ENCODE measurements at regions not wholly inside any gene's neighbourhood (a gene's known extent, or its start where the extent isn't known, plus 50 kb on each side); places are given as distances from the start of the nearest gene placed in this dataset.

GRCh38 chr4:78673337-78673736, 102.8 kb upstream of the BMP2K start:
- Histone ChIP-seq H3K27me3 (ENCODE audit: control insufficient read depth, insufficient read depth, low read length) (no peaks in the 10 kb centered on the region), H3K36me3 (ENCODE audit: control insufficient read depth, insufficient read depth, low read length) (no peaks in the 10 kb centered on the region), H3K4me3 (ENCODE audit: low read depth, low read length) (no peak overlapping the region)
- TF ChIP-seq, protein P1, sequence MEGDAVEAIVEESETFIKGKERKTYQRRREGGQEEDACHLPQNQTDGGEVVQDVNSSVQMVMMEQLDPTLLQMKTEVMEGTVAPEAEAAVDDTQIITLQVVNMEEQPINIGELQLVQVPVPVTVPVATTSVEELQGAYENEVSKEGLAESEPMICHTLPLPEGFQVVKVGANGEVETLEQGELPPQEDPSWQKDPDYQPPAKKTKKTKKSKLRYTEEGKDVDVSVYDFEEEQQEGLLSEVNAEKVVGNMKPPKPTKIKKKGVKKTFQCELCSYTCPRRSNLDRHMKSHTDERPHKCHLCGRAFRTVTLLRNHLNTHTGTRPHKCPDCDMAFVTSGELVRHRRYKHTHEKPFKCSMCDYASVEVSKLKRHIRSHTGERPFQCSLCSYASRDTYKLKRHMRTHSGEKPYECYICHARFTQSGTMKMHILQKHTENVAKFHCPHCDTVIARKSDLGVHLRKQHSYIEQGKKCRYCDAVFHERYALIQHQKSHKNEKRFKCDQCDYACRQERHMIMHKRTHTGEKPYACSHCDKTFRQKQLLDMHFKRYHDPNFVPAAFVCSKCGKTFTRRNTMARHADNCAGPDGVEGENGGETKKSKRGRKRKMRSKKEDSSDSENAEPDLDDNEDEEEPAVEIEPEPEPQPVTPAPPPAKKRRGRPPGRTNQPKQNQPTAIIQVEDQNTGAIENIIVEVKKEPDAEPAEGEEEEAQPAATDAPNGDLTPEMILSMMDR (IDR thresholded peaks at IDR 0.05; ENCODE audit: insufficient read depth, low read length, poor library complexity, severe bottlenecking), result no peak
- no peak for DNase-seq (ENCODE audit: low read depth)

GRCh38 chr4:78675325-78675724, 100.8 kb upstream of the BMP2K start:
- TF ChIP-seq, protein P1 (IDR thresholded peaks at IDR 0.05; ENCODE audit: insufficient read depth, low read length, poor library complexity, severe bottlenecking), result no peak
- Histone ChIP-seq H3K36me3 (ENCODE audit: control insufficient read depth, insufficient read depth, low read length) (no peaks in the 10 kb centered on the region), H3K27me3 (ENCODE audit: control insufficient read depth, insufficient read depth, low read length) (no peaks in the 10 kb centered on the region), H3K4me3 (ENCODE audit: low read depth, low read length) (no peak overlapping the region)
- no peak for DNase-seq (ENCODE audit: low read depth)

- TF ChIP-seq, protein P1 (IDR thresholded peaks at IDR 0.05; ENCODE audit: insufficient read depth, low read length, poor library complexity, severe bottlenecking), result no peak
- H3K36me3 ChIP-seq (ENCODE audit: control insufficient read depth, insufficient read depth, low read length), result no peaks in the 10 kb centered on the region
- no peaks in the 10 kb centered on the region for H3K27me3 ChIP-seq (ENCODE audit: control insufficient read depth, insufficient read depth, low read length)
- DNase-seq (ENCODE audit: low read depth), result no peak
- H3K4me3 ChIP-seq (ENCODE audit: low read depth, low read length), result no peak overlapping the region
Observed at GRCh38 chr4:78682070-78682469, 94.1 kb upstream of the BMP2K start.

DNA sequence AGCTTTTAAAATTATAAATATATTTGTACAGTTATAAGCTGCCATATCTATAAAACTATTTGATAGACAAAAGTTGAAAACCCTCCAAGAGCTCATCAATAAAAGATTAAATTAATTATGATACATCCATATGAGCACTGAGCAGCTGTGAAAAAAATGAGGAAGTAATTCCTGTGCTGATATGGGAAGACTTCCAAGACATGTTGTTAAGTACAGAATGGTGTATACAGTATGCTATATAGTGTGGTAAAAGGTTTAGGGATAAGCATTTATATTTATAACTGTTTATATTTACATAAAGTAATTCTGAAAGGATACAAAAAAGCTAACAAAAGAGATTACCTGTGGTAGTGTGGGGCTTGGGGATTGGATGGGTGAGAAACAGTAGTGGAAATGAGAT, 92.8 kb upstream of the BMP2K start:
- no peak for DNase-seq (ENCODE audit: low read depth)
- TF ChIP-seq, protein P1 (IDR thresholded peaks at IDR 0.05; ENCODE audit: insufficient read depth, low read length, poor library complexity, severe bottlenecking), result no peak
- no peaks in the 10 kb centered on the region for H3K27me3 ChIP-seq (ENCODE audit: control insufficient read depth, insufficient read depth, low read length)
- no peaks in the 10 kb centered on the region for H3K36me3 ChIP-seq (ENCODE audit: control insufficient read depth, insufficient read depth, low read length)
- H3K4me3 ChIP-seq (ENCODE audit: low read depth, low read length), result no peak overlapping the region

- H3K4me3 ChIP-seq (ENCODE audit: low read depth, low read length), result no peak overlapping the region
- TF ChIP-seq, protein P1 (IDR thresholded peaks at IDR 0.05; ENCODE audit: insufficient read depth, low read length, poor library complexity, severe bottlenecking), result no peak
- no peak for DNase-seq (ENCODE audit: low read depth)
- H3K27me3 ChIP-seq (ENCODE audit: control insufficient read depth, insufficient read depth, low read length), result no peaks in the 10 kb centered on the region
- H3K36me3 ChIP-seq (ENCODE audit: control insufficient read depth, insufficient read depth, low read length), result no peaks in the 10 kb centered on the region
Observed at GRCh38 chr4:78684325-78685079, 91.6 kb upstream of the BMP2K start.

GRCh38 chr4:78687818-78688217, 88.3 kb upstream of the BMP2K start:
- Histone ChIP-seq H3K4me3 (ENCODE audit: low read depth, low read length) (no peak overlapping the region), H3K36me3 (ENCODE audit: control insufficient read depth, insufficient read depth, low read length) (no peaks in the 10 kb centered on the region), H3K27me3 (ENCODE audit: control insufficient read depth, insufficient read depth, low read length) (no peaks in the 10 kb centered on the region)
- no peak for DNase-seq (ENCODE audit: low read depth)
- TF ChIP-seq, protein P1 (IDR thresholded peaks at IDR 0.05; ENCODE audit: insufficient read depth, low read length, poor library complexity, severe bottlenecking), result no peak

Measured in kidney epithelial cell (primary cell).